ENCODE measurements at regions not wholly inside any gene's neighbourhood (a gene's known extent, or its start where the extent isn't known, plus 50 kb on each side); places are given as distances from the start of the nearest gene placed in this dataset.

GRCh38 chr13:58865286-58865685 lies 1233.7 kb downstream of the PCDH17 start:
- DNase-seq (ENCODE audit: low read depth): no peak
- no peak overlapping the region for H3K4me3 ChIP-seq (ENCODE audit: low read length)
- no peak for TF ChIP-seq CTCF (conservative IDR thresholded peaks at IDR 0.05; ENCODE audit: low read depth, low read length)

- DNase-seq (ENCODE audit: low read depth): no peak
- TF ChIP-seq CTCF (conservative IDR thresholded peaks at IDR 0.05; ENCODE audit: low read depth, low read length): no peak
Measured at GRCh38 chr13:58869566-58869965, 1238.0 kb downstream of the PCDH17 start.

GRCh38 chr13:58876473-58876872 lies 1244.9 kb downstream of the PCDH17 start:
- TF ChIP-seq CTCF (conservative IDR thresholded peaks at IDR 0.05; ENCODE audit: low read depth, low read length): no peak
- H3K4me3 ChIP-seq (ENCODE audit: low read length): no peak overlapping the region
- no peak for DNase-seq (ENCODE audit: low read depth)

More at GRCh38 chr13:58869566-58869965, 1238.0 kb downstream of the PCDH17 start:
- no peak overlapping the region for H3K4me3 ChIP-seq (ENCODE audit: low read length)

GRCh38 chr13:58879114-58879513 lies 1247.6 kb downstream of the PCDH17 start:
- TF ChIP-seq CTCF (conservative IDR thresholded peaks at IDR 0.05; ENCODE audit: low read depth, low read length): no peak
- no peak overlapping the region for H3K4me3 ChIP-seq (ENCODE audit: low read length)
- DNase-seq (ENCODE audit: low read depth): no peak

- DNase-seq (ENCODE audit: low read depth): no peak
- no peak overlapping the region for H3K4me3 ChIP-seq (ENCODE audit: low read length)
- no peak for TF ChIP-seq CTCF (conservative IDR thresholded peaks at IDR 0.05; ENCODE audit: low read depth, low read length)
Measured at GRCh38 chr13:58882516-58882915, 1251.0 kb downstream of the PCDH17 start.

GRCh38 chr13:58883405-58883804 lies 1251.9 kb downstream of the PCDH17 start:
- no peak overlapping the region for H3K4me3 ChIP-seq (ENCODE audit: low read length)
- no peak for TF ChIP-seq CTCF (conservative IDR thresholded peaks at IDR 0.05; ENCODE audit: low read depth, low read length)

GRCh38 chr13:58884353-58885209 lies 1253.0 kb downstream of the PCDH17 start:
- TF ChIP-seq CTCF (conservative IDR thresholded peaks at IDR 0.05; ENCODE audit: low read depth, low read length): no peak
- H3K4me3 ChIP-seq (ENCODE audit: low read length): no peak overlapping the region
- no peak for DNase-seq (ENCODE audit: low read depth)

More at GRCh38 chr13:58883405-58883804, 1251.9 kb downstream of the PCDH17 start:
- DNase-seq (ENCODE audit: low read depth): no peak
